Fibroblast of gingiva (primary cell): ENCODE measurements at regions not wholly inside any gene's neighbourhood (a gene's known extent, or its start where the extent isn't known, plus 50 kb on each side); places are given as distances from the start of the nearest gene placed in this dataset.
"Not testable (repeated sequence)": the region's sequence is repeated elsewhere in the genome, so short reads cannot be mapped to it uniquely, and the experiment has no call there.

Source experiments
- DNase-seq: peaks from one replicate; pipeline ENCODE4 v3.0.0-alpha.2; 2011; ENCODE audit warnings: low read depth

DNA sequence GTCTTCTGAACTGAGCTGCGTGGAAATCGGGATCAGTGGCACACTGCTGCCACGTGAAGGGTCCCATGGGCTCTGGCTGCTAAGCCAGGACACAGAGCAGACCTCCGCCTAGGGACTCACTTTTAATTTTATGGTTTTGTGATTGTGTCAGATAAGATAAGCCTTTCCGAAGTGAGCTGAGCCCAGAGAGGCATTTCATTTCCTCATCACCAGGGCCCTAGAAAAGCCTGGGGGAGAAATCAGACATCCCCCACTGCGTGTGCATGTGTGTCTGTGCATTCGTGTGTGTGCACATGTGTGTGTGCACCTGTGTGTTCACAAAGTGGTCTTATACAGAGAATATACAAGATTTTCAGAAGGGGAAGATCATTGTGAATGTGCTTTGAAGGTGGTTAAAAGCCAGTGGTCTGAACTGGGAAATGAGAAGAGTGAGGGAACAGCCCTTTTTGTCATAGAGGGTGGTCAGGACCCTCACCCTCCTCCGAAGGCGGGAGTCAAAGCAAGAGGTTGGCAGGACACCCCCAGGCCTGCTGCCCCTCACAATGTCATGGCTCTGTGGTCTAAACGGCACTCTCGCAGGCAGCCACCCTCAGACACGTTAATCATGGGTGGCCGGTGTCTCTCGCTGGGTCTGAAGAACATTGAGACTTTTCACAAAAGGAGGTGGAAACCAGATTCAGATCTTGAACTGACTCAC, 176.1 kb upstream of the PFKP start:
- no peak for DNase-seq

DNA sequence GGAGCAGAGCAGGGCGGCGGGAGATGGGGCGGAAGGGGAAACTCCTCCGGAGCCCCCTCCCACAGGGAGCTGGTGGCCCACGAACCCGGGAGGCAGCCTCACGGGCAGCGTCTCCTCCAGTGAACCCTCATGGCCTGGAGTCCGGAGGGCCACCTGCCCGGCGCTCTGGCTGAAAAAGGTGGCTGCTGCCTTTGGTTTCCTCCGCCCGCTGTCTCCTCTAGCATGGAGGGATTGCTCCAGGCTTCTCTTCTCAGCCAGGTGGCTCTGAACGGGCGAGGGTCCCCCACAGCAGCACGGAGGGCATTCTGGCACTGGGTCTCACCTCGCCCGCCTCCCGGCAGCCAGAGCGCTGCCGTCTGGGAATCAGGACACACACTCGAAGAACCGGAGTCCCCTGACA, 177.3 kb upstream of the PFKP start:
- no peak for DNase-seq

DNA sequence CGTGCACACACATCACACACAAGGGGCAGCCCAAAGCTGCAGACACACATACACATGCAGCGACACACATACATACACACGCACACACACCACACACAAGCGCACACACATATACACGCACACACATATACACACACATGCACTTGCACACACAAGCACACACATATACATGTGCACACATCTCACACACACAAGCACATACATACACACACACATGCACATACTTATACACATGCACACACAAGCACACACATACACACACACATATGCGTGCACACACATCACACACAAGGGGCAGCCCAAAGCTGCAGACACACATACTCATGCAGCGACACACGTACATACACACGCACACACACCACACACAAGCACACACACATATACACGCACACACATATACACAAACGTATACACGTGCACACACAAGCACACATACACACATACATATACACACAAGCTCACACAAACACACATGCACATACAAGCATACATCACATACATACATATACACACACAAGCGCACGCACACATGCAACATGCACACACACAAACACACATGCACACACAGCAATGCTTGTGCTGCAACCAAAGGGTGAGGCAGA, 178.8 kb upstream of the PFKP start:
- DNase-seq = no peak

DNA sequence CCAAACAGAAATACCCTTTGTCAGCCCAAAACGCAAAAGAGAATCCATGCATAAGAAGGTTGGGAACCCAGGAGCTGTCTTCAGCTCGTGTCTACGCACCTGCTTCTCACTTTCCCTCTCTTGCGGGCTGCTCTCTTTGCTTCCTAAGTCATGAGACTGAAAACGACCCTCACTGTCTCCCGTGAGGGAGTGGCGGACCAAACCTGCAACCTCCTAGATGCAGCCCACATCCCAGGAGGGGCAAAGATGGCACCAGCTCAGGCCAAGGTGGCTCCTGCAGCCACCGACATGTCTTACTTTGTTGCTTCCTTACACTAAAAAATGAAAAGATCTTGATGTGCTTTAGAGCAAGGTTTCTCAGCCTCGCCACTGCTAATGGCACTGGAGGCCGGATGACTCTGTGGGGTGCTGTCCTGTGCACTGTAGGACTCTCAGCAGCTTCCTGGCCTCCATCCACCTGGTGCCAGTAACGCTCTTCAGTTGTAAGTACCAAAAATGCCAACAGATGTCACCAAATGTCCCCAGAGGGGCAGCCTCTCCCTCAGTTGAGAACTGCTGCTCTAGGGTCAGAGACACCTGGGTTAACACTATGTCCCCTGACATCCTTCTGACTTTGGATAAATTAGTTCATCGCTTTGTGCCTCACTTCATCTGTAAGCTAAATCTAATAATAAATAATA, 179.8 kb upstream of the PFKP start:
- no peak for DNase-seq

DNA sequence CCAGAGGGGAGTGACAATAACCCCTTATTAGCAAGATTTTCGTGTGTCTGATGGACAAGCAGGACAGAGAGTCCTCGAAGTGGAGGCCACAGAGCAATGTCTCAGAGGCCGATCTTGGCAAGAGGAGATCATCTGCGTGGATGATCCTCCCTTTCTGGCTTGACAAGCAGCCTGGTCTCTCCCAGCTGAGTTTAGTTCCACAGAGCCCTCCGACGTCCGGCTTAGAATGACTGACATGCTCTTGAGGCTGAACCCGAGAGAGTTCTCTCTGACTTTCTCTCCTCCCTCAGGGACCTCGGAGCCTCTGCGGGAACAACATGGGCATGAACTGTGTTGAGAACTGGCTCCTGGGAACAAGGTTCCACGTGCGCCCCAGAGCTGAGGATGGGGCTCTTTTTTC, 180.7 kb upstream of the PFKP start:
- DNase-seq = no peak

DNA sequence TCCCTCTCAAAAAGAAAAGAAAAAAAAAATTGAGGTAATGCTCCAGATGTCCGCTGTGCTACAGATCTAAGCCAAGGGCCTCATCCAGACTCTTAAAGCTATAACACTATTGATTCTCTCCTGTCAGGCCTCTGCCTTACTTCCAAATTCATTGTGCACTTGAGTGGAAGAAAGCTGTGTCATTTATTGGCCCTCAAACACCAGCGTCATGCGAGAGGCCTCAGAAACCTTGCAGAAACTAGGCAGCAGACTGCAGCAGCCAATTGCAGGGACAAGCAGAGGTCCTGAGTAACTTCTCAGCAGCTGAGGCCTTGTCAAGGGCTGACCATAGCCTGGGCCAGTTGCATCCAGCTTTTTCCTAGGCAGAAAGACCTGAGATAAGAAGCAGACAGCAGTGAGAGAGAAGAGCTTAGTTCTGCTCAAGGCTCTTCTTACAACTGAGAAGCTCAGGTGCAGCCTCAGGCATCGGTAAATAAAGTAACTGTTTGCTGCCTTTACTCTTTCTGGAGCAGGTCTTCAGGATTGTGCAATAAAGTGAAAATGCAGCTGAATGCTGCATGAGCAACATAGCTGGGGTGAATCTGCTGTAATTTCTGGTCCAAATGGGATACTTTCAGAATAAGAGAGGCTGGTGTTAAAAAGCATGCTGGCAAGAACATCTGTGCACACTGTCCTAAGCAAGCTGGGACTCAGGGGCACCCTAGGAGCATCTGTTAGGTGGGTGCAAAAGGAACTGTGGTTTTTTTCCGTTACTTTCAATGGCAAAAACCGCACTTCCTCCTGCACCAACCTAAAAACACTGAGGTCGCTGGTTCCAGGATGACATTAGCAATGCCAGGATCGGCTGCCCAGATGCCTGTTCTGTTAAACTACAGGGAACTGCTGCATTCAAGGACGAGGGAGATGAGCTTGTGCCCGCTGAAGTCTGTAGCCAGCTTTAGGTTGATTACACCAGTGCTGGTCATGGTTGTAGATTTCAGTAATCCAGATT, 181.8 kb upstream of the PFKP start:
- no peak for DNase-seq

DNA sequence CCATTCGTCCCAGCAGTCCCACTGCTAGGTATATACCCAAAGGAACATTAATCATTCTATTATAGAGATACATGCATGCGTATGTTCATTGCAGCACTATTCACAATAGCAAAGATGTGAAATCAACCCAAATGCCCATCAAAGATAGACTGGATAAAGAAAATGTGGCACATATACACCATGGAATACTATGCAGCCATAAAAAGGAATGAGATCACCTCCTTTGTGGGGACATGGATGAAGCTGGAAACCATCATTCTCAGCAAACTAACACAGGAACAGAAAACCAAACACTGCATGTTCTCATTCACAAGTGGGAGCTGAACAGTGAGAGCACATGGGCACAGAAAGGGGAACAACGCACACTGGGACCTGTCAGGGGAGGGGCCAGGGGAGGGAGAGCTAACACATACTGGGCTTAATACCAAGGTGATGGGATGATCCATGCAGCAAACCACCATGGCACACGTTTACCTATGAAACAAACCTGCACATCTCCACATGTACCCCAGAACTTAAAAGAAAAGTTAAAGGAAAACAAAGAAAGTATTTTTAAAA, 183.3 kb upstream of the PFKP start:
- DNase-seq = not testable (repeated sequence)

DNA sequence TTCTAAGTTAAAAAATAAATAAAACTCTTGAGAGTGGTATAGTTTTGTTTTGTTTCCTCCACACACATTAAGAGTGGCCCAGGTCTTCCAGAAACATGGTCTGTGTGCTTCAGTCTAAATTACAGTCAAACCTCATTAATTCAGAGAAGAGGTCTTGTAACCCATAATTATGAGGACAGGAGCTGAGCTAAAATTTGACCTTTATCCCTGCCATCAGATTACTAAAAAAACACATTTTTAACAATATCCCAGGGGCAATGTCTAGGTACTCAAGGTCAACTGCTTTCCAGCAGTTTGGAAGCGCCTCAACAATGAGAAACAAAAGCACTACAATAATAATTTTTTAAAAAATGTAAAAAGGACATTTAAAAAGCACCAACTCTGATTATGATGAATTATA, 184.1 kb upstream of the PFKP start:
- no peak for DNase-seq

DNA sequence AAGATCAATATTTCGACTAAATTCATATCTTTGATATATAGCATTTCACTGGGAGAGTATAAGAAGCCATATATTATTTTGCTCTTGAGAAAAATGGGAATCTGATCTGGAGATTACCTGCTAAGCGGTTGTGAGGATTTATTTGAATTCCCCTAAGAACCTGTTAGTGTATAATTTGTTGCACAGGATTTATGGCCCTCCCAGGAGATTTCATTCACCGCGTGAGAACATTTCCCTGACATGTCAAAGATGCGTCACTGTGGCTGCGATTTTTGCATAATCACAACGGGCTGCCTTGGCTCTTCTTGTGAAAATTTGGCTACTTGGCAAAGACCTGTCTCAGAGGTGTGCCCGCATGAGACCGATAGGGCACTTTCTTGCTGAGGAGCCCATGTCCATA, 184.7 kb upstream of the PFKP start:
- no peak for DNase-seq

DNA sequence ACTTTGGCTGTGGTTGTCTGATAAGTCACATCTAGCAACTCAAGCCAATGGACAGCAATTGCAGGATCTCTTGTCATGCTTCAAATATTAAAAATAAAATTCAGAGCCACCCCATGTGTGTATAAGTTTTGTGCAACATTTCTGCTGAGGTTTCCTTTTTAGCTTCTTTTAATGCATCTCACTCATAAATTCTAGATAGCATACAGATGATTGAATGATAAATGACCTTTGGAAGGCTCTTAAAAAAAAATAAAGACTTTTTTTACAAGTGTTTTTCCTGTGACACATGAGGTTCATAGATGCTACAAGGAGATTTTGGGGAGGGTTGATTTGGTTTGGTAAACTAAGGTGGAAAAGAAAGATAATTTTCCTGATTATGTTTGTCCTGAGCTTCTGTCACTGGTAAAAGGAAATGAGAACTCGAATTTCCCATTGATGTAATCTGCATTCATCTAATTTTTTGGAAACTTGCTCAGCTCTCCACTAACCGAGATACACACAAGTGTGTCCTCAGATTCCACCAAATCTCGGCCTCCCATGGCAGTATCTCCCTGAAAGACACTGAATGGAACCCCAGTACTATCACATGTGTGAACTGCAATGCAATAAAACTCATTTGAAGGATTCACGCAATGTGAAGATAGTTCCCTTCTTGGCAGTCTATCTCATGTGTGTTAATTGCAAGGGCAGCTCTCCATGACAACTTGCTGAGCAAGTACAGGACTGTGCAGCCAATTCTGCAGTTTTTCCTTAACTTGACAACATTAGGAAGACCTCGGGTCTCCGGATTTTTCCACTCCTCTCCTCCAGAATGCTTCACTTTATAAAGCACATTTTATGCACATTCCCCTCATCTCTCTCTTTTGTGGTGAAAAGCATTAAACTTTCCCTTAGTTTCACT, 185.4 kb upstream of the PFKP start:
- DNase-seq = no peak

DNA sequence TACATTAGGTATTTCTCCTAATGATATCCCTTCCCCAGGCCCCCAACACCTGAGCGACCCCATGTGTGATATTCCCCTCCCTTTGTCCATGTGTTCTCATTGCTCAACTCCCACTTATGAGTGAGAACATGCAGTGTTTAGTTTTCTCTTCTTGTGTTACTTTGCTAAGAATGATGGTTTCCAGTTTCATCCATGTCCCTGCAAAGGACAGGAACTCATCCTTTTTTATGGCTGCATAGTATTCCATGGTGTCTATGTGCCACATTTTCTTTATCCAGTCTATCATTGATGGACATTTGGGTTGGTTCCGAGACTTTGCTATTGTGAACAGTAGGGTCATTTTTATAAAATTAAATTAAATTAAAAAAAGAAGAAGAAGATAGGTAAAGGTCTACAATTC, 187.3 kb upstream of the PFKP start:
- not testable (repeated sequence) for DNase-seq

DNA sequence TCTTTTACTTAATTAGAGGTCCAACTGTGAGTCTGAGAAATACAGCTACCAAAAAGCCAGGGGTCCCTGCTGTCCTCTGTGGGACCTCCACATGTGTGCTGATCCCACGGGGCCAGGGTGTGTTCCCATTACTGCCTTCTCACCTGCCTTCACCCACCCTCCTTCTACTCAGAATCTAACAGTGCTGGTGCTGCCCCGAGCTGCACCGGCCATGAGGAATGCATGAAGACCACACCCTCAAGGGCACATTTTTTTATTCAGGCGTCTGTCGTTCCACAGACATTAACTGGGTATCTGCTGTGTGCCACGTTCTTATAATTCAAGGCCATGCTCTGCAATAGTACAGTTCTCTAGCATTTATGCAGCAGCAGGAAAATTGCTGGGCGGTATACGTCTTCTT, 188.5 kb upstream of the PFKP start:
- DNase-seq = no peak

DNA sequence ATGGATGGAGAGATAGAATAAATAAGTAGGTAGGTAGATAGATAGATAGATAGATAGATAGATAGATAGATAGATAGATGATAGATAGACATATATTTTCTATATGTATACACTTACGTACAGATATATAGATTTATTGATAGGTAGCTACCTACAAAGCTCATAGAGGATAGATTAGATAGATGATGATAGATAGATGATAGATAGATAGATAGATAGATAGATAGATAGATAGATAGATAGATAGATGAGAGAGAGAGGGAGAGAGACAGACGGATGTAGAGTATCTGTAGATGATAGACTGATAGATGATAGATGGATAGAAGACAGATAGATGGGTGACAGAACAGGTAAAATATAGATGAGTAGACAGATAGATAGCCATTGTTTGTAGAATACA, 191.3 kb upstream of the PFKP start:
- DNase-seq = no peak

DNA sequence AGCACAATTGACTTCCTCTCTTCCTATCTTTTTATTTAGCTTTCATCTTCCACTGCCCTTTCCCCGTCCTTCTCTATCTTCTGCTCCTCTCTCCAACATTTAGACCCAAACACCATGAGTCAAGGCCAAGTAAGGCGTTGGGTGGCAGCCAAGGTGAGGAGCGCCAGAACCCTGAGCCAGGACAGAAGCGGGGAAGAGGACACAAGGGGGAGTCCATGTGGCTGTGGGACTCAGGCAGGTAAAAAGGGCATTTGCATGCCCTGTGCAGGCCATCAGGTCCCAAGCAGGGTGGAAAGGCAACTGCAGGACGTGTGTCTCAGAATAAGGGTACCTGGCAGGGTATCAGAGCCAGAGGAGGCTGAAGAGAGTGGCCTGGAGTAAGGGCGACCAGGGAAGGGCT, 192.4 kb upstream of the PFKP start:
- no peak for DNase-seq

DNA sequence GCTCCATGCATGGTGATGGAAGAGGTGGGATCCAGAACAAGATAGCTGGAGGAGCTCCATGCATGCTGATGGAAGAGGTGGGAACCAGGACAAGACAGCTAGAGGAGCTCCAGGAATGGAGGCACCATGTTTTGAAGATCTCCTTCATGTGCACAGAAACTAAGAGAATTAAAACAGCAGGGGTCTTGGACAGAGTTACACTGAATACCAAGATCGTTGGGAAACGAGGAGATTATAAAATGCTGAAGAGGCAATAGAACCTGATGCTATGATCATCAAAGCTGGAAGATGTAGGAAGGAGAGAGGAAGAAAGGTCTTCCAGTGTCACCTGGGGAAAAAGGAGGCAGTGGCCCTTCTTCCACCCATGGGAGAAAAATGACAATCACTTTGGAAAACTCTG, 193.6 kb upstream of the PFKP start:
- no peak for DNase-seq

DNA sequence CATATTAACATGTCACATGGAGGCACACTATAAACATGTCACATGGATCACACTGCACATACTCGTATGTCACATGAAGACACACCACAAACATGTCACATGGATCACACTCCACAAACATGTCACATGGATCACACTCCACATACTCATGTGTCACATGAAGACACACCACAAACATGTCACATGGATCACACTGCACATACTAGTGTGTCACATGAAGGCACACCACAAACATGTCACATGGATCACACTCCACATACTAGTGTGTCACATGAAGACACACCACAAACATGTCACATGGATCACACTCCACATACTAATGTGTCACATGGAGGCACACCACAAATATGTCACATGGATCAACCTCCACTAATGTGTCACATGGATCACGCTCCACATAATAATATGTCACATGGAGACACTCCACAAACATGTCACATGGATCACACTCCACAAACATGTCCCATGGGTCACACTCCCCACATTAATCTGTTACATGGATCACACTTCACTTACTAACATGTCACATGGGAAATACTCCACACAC, 195.6 kb upstream of the PFKP start:
- no peak for DNase-seq

DNA sequence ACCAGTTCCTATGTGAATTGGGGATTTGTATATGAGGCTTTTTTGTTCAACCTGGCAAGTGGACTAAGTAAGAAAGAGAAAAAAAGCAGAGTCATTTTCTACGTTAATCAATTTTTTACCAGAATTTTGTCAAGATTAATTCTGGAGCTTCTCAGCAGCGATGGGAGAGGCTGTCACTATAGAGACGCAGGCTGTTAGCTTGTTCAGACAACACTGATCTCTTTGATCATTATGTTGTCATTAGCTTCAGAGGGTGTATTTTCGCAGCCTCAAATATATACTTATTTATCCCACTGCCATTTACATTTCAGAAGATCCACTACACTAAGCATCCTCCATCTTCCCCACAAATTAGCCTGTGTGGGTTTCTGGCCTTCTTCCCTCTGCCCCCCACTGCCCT, 196.7 kb upstream of the PFKP start:
- no peak for DNase-seq

DNA sequence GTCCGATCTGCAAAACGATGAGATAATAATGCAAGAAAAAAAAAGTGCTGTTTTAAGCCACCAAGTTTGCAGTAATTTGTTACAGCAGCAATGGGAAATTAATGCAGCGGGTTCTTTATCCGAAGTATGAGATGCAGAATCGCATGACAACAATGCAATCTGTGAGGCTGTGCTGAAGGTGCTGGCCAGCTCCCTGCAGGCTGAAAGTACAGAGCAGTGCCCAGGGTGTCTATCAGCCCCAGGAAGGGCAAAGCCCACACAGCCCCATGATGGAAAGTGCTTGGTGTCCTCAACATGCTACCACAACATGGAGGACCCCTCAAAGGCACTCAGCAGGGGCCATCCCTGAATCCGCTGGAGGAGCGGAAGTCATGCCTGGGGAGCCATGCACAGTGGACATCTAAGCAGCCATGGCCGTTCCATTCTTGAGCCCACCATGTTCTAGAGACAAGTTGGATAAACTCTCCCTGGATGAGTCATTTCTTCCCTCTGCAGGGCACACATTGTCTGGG, 199.5 kb upstream of the PFKP start:
- no peak for DNase-seq

DNA sequence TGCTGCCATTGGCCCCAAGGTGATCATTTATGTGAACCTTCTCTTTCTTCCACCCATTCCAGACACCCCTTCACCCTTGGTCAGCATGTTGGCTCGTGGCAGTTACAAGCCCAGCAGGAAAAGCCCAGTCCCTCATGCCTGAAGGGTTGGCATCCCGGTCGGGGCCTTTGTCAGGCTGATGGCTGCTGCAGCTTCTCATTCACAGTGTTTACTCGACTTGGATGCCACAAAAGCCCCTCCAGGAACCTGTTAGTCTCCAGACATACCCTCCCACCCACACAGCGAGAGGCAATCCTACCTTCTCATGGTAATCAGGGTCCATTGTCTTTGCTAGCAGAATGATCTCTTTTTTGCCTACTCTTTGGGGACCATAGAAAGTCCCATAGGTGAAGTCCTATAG, 200.8 kb upstream of the PFKP start:
- DNase-seq = no peak

DNA sequence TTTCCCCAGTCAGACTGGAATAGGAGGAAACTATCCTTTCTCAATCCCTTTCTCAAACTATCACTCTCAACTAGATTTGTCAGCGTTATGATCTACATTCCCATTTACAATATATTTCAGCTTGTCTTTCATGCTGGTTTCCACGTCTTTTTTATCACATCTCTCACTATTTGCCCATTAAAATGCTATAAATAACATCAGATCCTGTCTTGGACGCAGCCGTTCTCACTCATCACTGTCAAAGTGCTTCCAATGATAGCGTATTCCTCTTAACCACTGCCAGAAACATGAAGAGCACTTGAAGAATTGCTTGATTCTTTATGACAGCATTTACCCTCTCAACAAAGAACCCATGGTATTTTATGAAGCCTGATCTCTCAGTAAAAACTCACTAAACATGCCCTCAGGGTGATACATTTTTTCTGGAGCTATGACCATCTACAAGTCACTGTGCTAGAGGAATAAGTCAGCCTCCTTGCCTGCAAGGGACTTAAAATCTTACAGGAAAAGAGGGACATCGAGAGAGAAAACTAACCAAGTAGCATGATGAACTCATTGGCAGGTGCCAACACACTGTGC, 205.6 kb upstream of the PFKP start:
- no peak for DNase-seq
